HG03460 (cell line): ENCODE measurements at regions not wholly inside any gene's neighbourhood (a gene's known extent, or its start where the extent isn't known, plus 50 kb on each side); places are given as distances from the start of the nearest gene placed in this dataset.

Experiments used
- ATAC-seq: cut with Tn5 transposase; IDR thresholded peaks from one replicate; pipeline ENCODE4 v1.9.1; 2021; ENCODE audit not compliant: unreplicated experiment

GRCh38 chr6:54787825-54788224 lies 58.7 kb upstream of the FAM83B start:
- no peak for ATAC-seq
